ENCODE measurements at regions not wholly inside any gene's neighbourhood (a gene's known extent, or its start where the extent isn't known, plus 50 kb on each side); places are given as distances from the start of the nearest gene placed in this dataset.

DNA sequence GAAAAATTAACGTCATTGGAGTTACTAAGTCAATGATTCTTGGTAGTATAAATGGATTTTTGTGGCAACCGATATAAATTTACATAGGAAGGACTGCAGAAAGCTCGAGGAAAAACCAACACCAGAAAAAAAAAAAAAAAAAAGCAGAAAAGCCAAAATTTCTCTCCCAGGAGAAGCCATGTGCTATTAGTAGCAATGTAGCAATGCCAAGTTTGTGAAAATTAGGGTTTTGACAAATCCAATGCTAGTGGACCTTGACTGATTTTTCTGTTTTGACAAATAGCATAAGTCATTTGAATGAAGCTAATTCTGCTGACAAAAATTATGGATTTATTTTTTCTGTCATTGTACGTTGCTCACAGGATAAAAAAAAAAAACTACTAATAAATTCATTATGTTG lies 1561.9 kb downstream of the MRPL39 start:
- WGBS, 2 experiments (ENCODE audit: extremely low coverage in 1 of 2, insufficient coverage in 1 of 2, insufficient read length in 1 of 2, insufficient replicate concordance in 2 of 2, low coverage in 1 of 2, low lambda C conversion rate in 2 of 2, missing lambda C conversion rate in 1 of 2), result 87% methylated on average over 4 of the region's 4 CpGs; no CpG with 5 or more reads in 1 of the 2 experiments
- no peak overlapping the region for H3K4me2 ChIP-seq (ENCODE audit: insufficient read depth in 1 of 2, low read depth in 2 of 2, low read length in 2 of 2)

More for the DNA sequence above, 1561.9 kb downstream of the MRPL39 start:
- no peak overlapping the region for H4K91ac ChIP-seq (replicated peaks; ENCODE audit: insufficient read length, low read length)
- no peaks in the 10 kb centered on the region for H3K36me3 ChIP-seq (ENCODE audit: control insufficient read depth in 2 of 4, insufficient read depth in 4 of 4, low read length in 3 of 4)
- H3K18ac ChIP-seq (ENCODE audit: extremely low read depth, low read length), result no peak overlapping the region
- no peak for TF ChIP-seq NANOG (IDR thresholded peaks at IDR 0.05; ENCODE audit: insufficient read depth, low read depth, low read length, poor library complexity, severe bottlenecking)
- TF ChIP-seq POLR2AphosphoS5 (IDR thresholded peaks at IDR 0.05; ENCODE audit: low read depth, low read length), result no peak
- TF ChIP-seq RNF2 (IDR thresholded peaks at IDR 0.05; ENCODE audit: borderline replicate concordance, low read depth, low read length, missing control alignments, poor library complexity, severe bottlenecking), result no peak
- TF ChIP-seq JUN (IDR thresholded peaks at IDR 0.05; ENCODE audit: low read depth, low read length), result no peak
- TF ChIP-seq TAF1 (IDR thresholded peaks at IDR 0.05; ENCODE audit: low read depth, low read length), result no peak
- no peak for TF ChIP-seq FOSL1 (IDR thresholded peaks at IDR 0.05; ENCODE audit: insufficient read depth, low read depth, low read length)
- TF ChIP-seq RBBP5 (IDR thresholded peaks at IDR 0.05; ENCODE audit: borderline replicate concordance, low read depth, low read length), result no peak
- no peak for TF ChIP-seq SP1 (IDR thresholded peaks at IDR 0.05; ENCODE audit: low read depth, low read length)
- TF ChIP-seq, protein P1, sequence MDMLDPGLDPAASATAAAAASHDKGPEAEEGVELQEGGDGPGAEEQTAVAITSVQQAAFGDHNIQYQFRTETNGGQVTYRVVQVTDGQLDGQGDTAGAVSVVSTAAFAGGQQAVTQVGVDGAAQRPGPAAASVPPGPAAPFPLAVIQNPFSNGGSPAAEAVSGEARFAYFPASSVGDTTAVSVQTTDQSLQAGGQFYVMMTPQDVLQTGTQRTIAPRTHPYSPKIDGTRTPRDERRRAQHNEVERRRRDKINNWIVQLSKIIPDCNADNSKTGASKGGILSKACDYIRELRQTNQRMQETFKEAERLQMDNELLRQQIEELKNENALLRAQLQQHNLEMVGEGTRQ (IDR thresholded peaks at IDR 0.05; ENCODE audit: low read length), result no peak
- TF ChIP-seq BCL11A (IDR thresholded peaks at IDR 0.05; ENCODE audit: low read depth in 2 of 2, low read length in 2 of 2), result no peak
- TF ChIP-seq SRF (IDR thresholded peaks at IDR 0.05; ENCODE audit: low read depth, low read length), result no peak
- no peak for TF ChIP-seq RFX5 (IDR thresholded peaks at IDR 0.05; ENCODE audit: borderline replicate concordance, low read depth, low read length)
- TF ChIP-seq SAP30 (IDR thresholded peaks at IDR 0.05; ENCODE audit: insufficient read depth, insufficient replicate concordance, low read length), result no peak
- H3K79me1 ChIP-seq (ENCODE audit: low read depth, low read length), result no peaks in the 10 kb centered on the region
- DNase-seq (ENCODE audit: low read depth in 1 of 2, low spot score in 2 of 2), result no peak
- no peak overlapping the region for H3K9ac ChIP-seq (replicated peaks in 1 of 4; ENCODE audit: extremely low read depth in 1 of 4, low read depth in 3 of 4, low read length in 3 of 4)
- FAIRE-seq, result no peak
- H3K4me3 ChIP-seq (ENCODE audit: extremely low read depth in 1 of 4, insufficient read depth in 2 of 4, low read depth in 3 of 4, low read length in 4 of 4), result no peak overlapping the region
- H2BK12ac ChIP-seq (ENCODE audit: low read depth, low read length), result no peak overlapping the region
- H3K4me1 ChIP-seq (replicated peaks in 1 of 4; ENCODE audit: control insufficient read depth in 3 of 4, insufficient read depth in 4 of 4, low read length in 3 of 4), result no peaks in the 10 kb centered on the region
- H4K5ac ChIP-seq (ENCODE audit: insufficient read length, low read depth, low read length), result no peak overlapping the region
- ChIA-PET CTCF (ENCODE audit: partially characterized antibody) (interaction anchor here (0.6 to 2.3 kb wide), 15 partner anchors 9 to 1285 kb away, joined by 3 to 6 read pairs (median 3); no protein-coding TSS in a partner anchor), POLR2A (ENCODE audit: partially characterized antibody) (no interaction called here)
- H2BK5ac ChIP-seq (ENCODE audit: low read depth, low read length), result no peak overlapping the region
- H3K27me3 ChIP-seq (replicated peaks in 1 of 4; ENCODE audit: control insufficient read depth in 3 of 4, extremely low read depth in 1 of 4, insufficient read depth in 3 of 4, low read length in 3 of 4), result no peaks in the 10 kb centered on the region
- no peak overlapping the region for H3K27ac ChIP-seq (ENCODE audit: low read depth, low read length)
- no peak overlapping the region for H3K56ac ChIP-seq (replicated peaks; ENCODE audit: insufficient read length, low read depth, low read length)
- H3K79me2 ChIP-seq (ENCODE audit: control insufficient read depth in 1 of 2, insufficient read depth in 2 of 2, low read length in 2 of 2), result no peaks in the 10 kb centered on the region
- H2BK20ac ChIP-seq (ENCODE audit: low read length), result no peak overlapping the region
- H3K23me2 ChIP-seq (ENCODE audit: low read depth, low read length), result no peaks in the 10 kb centered on the region
- H2AK5ac ChIP-seq (ENCODE audit: low read depth, low read length), result no peak overlapping the region
- no peak overlapping the region for H3K4ac ChIP-seq (replicated peaks; ENCODE audit: insufficient read length, low read depth, low read length)
- no peak overlapping the region for H3K23ac ChIP-seq (ENCODE audit: insufficient read length)
- peaks cover 0 to 25% of the 10 kb centered on the region in 2 experiments; a peak in 2 of 4 replicates for H3K9me3 ChIP-seq (ENCODE audit: insufficient read depth in 2 of 2, low read depth in 1 of 2, low read length in 1 of 2)
- H2BK120ac ChIP-seq (replicated peaks; ENCODE audit: low read depth, low read length), result no peak overlapping the region
- no peaks in the 10 kb centered on the region for H4K20me1 ChIP-seq (replicated peaks in 1 of 2; ENCODE audit: control insufficient read depth in 1 of 2, insufficient read depth in 2 of 2, low read length in 2 of 2)
- no peak overlapping the region for H3K14ac ChIP-seq (ENCODE audit: insufficient read length)
- no peak overlapping the region for H2BK15ac ChIP-seq (ENCODE audit: low read length)
- no peak overlapping the region for H4K8ac ChIP-seq (ENCODE audit: extremely low read depth, insufficient read depth, low read length)
- no peak overlapping the region for H2AFZ ChIP-seq (ENCODE audit: low read length)
